Uterus (tissue), 2 donors: ENCODE measurements at regions not wholly inside any gene's neighbourhood (a gene's known extent, or its start where the extent isn't known, plus 50 kb on each side); places are given as distances from the start of the nearest gene placed in this dataset.

ENCODE experiments used
- CTCF ChIP-seq, 4 experiments: fragments of 200-600 bp in 2 of 4; fragments of 450-650 bp in 2 of 4; sonication (generic) in 2 of 4; IDR thresholded peaks; one replicate each; pipeline ENCODE4 v1.5.1; 2016 to 2019; ENCODE audit warnings: antibody characterized with exemption in 4 of 4, mild to moderate bottlenecking in 2 of 4, moderate library complexity in 1 of 4
- POLR2A ChIP-seq, 2 donors: fragments of 450-650 bp; IDR thresholded peaks; one replicate each; pipeline ENCODE4 v1.6.1; 2016; ENCODE audit warnings: antibody characterized with exemption in 2 of 2, mild to moderate bottlenecking in 1 of 2, moderate library complexity in 1 of 2

DNA sequence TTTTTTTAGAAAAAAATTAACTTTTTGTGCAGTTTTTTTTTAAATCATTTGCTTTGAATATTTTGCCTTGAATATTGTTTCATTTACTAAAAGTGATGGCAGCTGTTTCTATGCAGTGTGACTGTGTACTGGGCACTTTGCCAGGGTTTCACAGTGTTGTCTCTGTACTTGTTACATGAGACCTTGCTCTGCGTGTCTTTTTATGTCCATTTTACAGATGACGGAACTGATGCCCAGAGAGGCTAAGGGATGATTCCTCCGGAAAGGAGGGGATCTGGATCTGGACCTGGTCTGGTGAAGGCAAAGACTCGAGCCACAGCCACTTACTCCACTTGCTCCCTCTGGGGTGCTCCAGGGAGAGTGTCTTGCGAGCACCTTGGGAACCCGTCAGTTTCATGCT lies 124.8 kb upstream of the PTCH1 start:
- TF ChIP-seq CTCF (IDR thresholded peaks at IDR 0.05): no peak
- no peak for TF ChIP-seq POLR2A (IDR thresholded peaks at IDR 0.05)
